ENCODE measurements at regions not wholly inside any gene's neighbourhood (a gene's known extent, or its start where the extent isn't known, plus 50 kb on each side); places are given as distances from the start of the nearest gene placed in this dataset.
A peak's percentile ranks its signal among the peaks of the same experiment; 100 is the strongest.
"Not testable (repeated sequence)": the region's sequence is repeated elsewhere in the genome, so short reads cannot be mapped to it uniquely, and the experiment has no call there.

DNA sequence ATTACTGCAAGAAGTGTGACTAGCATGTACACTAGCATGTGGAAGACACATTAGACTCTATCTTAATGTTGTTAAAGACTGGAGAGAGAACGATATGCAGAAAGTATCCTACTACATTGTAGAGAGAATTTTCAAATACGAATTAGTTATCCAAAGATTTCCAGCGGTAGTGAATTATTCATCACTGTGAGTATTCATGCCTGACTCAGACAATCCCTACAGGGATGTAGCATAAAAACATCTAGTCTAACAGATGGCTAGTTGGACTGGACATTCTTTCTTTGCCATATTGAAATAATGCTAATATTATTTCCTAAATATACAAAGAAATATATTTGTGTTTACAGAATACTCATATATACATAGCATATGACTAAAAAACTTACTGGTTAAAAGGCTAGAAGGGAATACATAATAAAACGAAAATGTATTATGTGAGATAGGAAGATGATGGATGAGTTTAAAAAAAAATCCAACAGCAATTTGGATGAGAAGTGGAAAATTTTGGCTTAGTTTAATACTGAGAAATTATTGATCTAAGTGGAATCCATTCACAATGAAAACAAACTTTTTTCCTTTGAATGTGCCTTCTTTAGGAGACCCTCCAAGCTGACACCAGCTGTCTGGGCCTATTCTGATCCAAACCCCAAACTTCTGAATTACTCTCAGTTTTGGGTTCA is 580.7 kb downstream of the RFPL4B start:
- no peak for DNase-seq

DNA sequence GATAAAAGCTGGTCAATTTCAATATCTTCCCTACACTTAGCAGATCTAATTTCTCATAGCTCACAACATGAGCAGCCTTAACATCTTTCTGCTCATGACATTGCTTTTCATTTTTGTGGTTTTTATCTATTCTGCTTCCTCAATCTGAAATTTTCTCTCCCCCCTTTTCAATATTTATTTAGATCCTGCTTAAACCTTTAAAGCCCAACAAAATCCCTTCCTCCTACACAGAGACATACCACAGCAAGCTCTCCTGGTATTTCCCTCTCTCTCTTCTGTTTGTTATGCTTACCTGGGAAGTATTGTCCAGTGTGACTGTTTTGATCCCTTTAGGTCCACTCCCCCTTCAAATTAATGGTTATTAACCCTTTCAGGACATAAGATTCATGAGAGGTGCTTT is 582.5 kb downstream of the RFPL4B start:
- no peak for DNase-seq

DNA sequence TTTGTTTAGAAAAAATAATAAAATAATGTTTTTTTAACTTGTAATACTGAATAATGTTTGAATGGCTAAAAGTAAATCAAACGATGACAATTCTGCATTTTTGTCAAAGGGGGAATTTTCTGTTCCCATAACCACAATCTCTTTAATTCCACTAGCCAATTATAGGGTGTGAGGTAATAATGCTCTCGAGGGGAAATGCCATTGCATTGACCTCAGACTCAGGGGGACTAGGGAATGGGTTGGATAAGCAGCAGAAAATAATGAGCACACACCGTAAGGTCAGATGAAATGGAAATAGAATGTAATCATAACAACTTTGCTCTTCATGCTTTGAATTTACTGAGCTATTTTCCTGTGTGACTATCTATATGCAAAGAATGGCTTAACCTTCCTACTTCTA is 584.7 kb downstream of the RFPL4B start:
- no peak for DNase-seq

DNA sequence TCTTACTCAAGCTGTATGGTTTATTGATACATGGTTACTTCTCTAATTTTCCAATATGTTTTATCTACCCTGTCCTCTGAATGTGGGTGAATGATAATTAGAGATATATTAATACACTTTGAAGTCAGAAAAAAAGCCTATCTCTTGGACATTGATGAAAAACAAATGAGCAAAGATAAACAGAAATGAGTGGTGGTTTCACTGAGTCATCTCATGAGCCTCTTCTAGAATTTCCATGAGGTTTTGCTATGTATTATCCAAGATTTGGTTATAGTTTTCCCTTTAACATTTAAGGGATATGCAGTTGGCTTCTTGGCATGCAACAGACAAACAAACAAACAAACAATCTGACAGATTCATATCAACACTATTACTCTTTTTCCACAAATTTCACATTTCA is 586.8 kb downstream of the RFPL4B start:
- no peak for DNase-seq

DNA sequence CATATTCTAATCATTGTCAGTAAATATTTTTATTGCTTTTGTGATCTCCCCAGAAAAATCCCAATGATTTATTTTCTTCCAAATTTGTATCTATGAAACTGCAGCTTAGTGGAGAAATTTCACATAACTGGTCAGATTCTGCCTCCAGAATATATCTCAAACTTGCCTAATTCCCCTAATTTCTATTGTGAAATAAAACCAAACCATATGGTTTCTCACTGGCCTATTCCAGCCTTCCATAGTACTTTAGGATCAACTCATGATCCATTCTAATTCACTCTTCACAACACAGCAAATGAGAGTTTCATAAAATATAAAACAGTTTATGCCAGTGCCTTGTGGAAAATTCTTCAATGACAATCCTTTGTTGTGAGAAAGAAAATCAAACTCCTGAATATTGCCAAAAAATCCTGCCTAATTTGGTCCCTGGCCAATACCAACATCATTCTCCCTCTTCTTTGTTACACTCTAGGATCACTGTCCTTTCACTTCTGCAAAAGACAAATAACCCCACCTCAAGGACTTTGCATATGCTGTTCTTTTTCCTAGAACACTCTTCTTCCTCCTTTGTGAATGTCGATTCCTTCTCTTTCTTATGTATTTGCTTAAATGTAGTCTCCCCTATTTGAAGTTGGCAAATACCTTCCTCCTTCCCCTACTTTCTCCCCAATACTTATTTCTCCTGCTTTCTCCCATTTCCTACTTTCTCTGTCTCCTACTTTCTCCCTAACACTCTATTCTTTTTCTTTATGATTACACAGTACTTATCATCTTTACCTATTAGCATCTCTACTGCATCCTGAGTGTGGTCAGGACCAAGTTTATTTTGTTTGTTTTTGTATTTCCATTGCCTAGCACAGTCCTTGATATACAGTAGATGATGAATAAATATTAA is 587.5 kb downstream of the RFPL4B start:
- DNase-seq = no peak

DNA sequence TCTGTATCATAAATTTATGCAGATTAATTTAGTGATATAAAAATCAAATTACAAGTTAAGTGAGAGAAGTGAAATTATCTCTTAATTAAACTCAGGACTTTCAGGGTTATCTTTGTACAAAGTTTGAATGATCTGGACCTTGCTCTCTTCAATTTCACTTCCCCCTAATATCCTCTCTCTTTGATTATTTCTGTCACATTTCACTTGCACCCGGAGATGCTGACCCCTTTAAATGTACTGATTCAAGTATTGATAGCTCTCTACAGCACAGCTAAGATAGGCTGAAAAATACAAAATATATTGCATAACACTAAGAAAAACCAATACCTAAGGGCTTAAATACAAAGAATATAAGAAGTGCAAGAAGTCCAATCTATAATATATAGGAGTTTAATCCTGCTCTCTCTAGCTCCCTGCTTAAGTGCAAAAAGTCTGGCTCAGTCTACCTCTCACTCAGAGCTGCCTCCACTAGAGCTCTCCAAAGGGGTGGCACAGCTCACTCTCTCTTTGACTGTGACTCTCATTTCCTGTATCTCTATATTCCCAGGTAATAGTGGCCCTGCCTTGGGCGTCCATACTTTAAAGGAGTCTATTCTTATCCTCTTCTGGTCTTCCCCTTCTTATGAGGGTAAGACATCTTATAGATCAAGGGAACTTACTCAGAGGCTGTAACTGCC is 588.4 kb downstream of the RFPL4B start:
- DNase-seq = no peak

DNA sequence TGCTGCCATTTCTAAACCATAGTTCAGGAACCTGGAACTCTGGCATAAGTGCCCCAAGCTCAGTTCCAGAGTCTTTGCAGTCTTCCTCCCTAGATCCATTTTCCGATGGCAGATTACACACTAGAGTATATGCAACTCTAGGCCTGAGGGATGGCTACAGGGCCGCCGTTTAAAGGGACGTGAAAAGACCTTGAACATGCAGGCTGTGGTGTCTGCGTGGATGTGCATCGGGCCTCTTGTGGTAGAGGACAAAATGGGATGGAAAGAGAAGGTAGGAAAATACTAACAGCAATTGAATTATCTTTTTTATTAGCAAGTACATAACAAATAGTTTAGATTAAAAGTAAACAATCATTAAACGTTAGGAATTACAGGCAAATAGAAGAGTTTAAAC is 588.9 kb downstream of the RFPL4B start:
- DNase-seq = no peak

DNA sequence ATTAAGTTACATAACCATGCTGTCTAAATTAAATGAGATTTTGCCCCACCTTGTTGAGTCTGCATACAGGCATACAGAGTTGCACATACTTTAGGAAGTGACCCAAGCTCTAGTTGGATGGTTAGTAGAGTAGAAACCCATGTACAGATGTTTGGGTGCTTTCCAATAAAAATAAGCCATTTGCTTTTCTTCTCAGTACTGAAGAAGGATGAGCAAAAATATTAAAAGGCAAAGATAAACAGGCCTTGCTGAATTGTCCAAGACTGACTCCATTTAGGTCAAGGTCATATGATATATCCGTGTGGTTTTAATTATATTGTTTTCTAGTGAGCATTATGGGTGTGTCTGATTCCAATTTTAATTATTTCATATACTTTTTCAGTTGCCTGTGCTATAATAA is 589.4 kb downstream of the RFPL4B start:
- no peak for DNase-seq

DNA sequence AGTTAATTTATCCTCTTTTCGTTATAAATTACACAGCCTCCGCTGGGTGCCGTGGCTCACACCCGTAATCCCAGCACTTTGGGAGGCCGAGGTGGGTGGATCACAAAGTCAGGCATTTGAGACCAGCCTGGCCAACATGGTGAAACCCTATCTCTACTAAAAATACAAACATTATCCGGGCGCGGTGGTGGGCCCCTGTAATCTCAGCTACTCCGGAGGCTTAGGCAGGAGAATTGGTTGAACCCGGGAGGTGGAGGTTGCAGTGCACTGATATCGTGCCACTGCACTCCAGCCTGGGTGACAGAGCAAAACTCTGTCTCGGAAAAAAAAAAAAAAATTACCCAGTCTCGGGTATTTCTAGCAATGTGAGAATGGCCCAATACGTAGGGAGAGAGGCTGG is 590.6 kb downstream of the RFPL4B start:
- not testable (repeated sequence) for DNase-seq

DNA sequence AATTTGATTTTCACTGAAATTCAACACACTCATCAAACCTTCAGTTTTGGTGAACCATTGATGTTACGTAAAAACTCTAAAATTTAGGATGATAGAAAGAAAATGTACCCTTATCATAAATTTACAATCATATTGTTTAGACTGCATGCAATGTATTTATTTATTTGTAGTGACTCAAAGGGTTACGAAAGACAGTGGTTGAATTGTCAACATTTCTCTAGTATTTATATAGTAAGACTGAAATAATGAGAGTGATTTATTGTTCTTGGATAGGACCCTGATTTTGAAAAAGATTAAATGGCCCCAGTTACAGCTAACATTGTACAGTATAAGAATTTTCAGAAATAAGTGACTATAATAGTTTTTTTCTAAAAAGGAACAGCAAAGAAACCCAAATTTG is 591.5 kb downstream of the RFPL4B start:
- no peak for DNase-seq

DNA sequence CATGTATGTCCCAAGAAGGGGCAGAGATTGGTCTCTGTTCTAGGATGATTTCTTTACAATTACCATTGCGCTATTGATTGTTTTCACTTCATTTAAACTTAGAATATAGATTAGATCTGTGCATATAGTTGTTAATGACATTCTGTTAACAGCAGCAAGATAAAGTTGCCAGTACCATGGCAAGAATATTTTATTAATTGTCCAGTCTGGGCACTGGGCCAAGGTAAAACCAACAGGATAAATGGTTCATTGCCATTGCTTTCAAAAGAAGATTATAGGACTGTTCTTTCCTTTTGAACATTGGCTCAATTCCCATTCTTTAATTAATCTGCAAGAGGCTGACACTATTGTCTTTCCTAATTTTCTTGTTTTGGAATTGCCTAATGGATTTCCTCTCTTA is 592.4 kb downstream of the RFPL4B start:
- DNase-seq = peak in 2 of 56 donors; percentile 0 to 2

DNA sequence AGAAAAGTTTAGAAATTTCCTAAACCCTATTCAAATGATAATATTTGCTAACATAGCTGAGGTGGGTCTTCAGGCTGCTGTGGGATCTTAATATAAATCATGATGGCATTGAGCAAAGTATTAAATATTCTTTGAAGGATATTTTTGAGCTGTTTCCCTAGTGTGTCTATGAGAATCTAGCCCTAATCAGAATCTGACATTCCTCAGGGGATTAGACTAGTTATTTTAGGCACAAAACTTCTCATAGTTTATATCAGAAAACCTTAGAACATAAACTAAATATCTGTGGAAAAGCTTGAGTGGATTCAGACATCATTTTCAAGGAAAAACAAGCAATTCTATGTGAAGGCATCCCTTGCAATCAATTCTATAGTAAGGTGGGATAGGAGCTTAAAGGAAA is 594.5 kb downstream of the RFPL4B start:
- DNase-seq = no peak

DNA sequence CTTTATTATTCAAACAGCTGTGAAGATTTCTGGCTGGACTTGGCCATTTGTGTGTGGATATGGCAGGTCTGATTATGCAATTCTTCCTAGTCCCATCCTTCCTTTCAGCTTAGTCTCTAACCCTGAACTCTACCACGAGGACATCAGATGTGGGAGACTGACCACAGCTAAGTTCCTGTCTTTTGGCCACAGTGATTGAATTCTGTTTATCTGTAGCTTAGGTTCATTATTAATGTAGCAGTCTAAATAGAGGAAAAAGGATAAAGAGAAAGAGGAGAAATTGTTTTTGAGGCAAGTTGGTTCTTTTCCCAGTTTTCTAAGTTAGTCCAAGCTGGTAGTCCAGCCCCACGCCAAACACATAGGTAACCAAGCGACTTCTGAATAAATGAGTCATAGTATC is 598.9 kb downstream of the RFPL4B start:
- no peak for DNase-seq

DNA sequence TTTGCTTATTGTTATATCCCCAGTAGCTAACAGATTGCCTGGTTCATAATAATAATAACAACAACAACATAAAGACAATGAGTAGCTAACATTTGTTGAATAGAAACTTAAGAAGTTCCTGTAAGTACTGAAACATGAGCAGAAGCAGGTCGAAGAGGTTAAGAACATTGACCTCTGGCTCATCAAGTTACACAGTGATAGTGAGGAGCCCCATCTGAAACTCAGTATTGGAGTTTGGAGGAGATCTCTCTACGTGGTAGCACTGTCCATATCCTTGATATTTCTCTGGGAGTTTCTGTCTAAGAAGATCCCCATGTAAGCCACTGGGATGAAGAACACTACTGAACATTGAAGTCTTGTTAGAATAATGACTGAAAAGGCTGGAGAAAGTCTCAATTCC is 600.4 kb downstream of the RFPL4B start:
- DNase-seq = no peak

DNA sequence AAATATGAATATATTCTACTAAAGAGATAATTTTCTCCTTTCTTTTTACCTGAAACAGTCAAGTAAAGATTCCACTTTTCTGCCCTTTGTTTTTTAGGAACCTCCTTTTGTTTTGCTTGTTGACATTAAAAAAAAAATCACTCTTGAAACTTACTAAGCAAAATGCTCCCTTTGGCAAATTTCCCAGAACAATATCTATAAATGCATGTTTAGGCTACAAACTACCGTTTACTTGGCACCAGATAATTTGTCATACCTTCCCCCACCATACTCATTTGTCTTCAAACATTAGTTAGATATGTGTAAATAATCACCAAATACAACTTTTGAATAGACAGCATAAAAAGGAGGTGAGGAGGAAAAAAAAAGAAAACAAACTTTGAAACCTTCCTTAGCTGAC is 604.7 kb downstream of the RFPL4B start:
- DNase-seq = no peak

DNA sequence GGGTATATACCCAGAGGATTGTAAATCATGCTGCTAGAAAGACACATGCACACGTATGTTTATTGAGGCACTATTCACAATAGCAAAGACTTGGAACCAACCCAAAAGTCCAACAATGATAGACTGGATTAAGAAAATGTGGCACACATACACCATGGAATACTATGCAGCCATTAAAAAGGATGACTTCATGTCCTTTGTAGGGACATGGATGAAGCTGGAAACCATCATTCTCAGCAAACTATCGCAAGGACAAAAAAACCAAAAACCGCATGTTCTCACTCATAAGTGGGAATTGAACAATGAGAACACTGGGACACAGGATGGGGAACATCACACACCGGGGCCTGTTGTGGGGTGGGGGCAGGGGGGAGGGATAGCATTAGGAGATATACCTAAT is 608.6 kb downstream of the RFPL4B start:
- not testable (repeated sequence) for DNase-seq

DNA sequence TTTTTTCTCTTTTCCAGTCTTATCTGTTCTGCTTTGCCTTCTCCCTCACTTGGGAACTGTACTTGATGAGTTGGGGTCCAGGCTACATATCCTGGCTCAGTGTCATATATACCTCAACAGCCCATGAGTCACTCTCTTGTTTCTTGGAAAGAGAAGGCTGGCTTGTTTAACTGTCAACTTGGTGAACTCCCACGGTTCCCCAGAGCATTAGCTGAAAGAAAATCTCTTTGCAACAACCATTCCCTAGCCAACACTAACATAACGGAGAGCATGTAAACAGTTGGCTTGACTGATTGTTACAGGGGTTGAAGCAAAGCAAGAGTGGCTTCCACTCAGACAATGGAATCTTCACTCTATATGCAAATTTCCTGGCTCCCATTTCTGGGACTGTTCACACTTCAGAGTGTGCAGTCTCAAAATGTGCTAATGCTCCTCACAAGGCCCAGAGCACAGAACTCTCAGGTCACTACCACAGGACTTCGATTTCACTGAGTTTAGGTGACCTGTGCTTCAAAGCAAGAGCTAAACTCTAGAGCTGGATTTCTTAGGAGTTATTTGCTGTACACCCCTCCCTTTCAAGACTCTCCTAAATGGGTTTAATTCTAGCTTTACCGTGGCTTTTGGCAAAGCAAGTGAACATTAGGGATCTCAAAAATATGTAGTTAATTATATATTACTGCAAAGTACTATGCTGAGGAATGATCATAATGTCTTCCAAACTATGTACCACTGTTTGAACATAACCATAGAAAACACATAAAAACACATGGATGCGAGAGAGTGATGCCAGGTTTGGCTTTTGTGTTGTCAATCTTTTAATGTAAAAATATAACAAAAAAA is 609.8 kb downstream of the RFPL4B start:
- DNase-seq = no peak

DNA sequence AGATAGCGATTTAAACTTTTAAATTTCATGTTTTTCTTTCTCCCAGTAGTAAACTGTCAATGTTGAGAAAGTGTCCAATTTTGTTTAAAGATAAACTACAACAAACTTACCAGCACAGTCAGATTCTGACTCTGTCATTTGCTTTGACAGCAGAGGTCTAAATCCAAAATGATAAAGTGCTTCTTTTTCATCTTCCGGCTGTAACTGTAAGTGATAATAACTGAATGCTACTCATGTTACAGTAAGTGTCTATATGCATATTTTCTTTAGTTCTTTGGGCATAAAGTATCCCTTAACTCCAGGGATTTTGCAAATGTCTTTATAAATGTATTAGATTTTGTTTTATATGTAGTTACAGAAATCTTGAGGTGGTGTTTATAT is 610.4 kb downstream of the RFPL4B start:
- DNase-seq = no peak

DNA sequence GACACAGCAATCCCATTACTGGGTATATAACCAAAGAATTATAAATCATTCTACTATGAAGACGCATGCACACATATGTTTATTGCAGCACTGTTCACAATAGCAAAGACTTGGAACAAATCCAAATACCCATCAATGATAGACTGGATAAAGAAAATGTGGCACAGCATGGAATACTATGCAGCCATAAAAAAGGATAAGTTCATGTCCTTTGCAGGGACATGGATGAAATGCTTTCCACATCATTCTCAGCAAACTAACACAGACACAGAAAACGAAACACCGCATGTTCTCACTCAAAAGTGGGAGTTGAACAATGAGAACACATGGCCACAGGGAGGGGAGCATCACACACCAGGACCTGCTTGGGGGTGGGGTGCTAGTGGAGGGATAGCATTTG is 613.0 kb downstream of the RFPL4B start:
- DNase-seq = not testable (repeated sequence)

DNA sequence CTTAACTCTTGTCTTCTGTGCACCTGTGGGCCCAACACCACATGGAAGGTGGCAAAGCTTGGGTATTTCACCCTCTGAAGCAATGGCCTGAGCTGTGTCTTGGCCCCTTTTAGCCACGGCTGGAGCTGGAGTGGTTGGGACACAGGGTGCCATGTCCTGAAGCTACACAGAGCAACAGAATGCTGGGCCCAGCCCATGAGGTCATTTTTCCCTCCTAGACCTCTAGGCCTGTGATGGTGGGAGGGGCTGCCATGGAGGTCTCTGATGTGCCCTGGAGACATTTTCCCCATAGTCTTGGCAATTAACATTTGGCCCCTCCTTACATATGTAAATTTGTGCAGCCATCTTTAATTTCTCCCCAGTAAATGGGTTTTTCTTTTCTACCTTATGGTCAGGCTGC is 620.8 kb downstream of the RFPL4B start:
- no peak for DNase-seq

DNA sequence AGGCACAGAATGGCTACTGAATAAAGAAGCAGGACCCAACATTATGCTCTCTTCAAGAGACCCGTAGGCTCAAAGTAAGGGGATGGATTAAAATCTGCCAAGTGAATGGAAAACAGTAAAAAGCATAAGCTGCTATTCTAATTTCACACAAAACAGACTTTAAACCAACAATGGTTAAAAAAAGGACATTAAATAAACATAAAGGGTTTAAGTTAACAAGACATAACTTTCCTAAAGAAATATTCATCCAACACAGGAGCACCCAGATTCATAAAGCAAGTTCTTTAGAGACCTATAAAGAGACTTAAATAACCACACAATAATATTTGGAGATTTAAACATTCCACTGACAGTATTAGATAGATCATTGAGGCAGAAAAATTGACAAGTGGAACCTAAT is 624.5 kb downstream of the RFPL4B start:
- no peak for DNase-seq

DNA sequence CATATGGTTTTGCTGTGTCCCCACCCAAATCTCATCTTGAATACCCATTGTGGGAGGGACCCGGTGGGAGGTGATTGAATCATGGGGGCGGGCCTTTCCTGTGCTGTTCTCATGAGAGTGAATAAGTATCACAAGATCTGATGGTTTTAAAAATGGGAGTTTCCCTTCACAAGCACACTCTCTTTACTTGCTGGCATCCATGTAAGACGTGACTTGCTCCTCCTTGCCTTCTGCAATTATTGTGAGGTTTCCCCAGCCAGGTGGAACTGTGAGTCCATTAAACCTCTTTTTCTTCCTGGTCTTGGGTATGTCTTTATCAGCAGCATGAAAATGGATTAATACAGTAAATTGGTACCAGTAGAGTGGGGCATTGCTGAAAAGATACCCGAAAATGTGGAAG is 627.8 kb downstream of the RFPL4B start:
- not testable (repeated sequence) for DNase-seq
